ENCODE measurements at regions not wholly inside any gene's neighbourhood (a gene's known extent, or its start where the extent isn't known, plus 50 kb on each side); places are given as distances from the start of the nearest gene placed in this dataset.

DNA sequence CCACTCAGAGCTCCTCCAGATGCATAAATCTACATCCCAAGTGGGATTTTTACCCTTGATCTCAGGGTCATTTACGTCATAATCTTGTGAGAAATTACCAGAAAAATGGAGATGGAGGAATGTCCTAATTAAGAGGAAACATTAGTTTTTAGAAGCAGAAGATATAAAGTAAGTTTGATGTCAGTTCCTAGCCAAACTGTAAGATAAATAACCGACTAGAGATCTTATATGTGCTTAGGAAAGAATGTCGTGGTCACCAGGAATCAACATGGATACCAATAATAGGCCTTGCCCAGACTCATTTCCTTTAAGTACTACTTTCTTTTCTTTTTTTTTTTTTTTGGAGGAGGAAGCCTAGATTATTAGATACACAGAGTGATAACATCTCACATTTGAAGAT, 186.9 kb downstream of the UTRN start:
- DNase-seq (ENCODE audit: extremely low read depth, low read depth): no peak
- no peak for TF ChIP-seq CTCF (IDR thresholded peaks at IDR 0.05; ENCODE audit: low read depth, low read length)

DNA sequence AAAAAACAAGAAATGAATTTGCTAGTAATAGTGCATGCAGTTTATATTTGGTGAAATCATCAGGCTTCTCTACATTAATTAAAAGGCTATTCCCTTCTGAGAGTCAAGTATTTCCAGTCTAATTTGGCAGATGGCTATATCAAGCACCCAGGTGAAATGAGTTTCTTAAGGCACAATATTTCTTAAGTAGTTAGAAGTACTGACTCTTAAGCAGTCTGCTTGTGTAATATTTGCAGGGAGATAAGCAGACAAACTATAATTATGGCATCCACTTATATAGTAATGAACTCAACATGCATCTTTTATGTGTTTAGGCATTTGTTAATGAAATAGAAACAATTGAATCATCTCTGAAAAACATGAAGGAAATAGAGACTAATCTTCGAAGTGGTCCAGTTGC, 189.2 kb downstream of the UTRN start:
- no peak for TF ChIP-seq CTCF (IDR thresholded peaks at IDR 0.05; ENCODE audit: low read depth, low read length)
- no peak for DNase-seq (ENCODE audit: extremely low read depth, low read depth)

DNA sequence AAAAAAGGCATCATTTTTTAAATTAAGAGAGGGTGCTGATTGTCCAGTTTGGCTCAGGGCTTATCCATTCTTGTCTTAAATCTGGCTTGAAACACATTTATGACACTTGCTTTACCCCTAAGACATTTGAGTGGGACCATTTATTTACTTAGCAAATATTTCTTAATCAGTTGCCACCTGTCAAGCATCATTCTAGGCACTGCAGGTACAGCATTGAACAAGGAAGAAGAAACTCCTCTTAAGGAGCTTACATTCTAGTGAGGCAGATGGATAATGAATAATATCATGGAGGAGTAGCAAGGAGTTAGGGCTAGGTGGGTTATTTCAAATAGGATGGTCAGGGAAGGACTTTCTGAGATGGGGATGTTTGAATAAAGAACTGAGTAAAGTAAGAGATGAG, 189.8 kb downstream of the UTRN start:
- no peak for DNase-seq (ENCODE audit: extremely low read depth, low read depth)
- no peak for TF ChIP-seq CTCF (IDR thresholded peaks at IDR 0.05; ENCODE audit: low read depth, low read length)

DNA sequence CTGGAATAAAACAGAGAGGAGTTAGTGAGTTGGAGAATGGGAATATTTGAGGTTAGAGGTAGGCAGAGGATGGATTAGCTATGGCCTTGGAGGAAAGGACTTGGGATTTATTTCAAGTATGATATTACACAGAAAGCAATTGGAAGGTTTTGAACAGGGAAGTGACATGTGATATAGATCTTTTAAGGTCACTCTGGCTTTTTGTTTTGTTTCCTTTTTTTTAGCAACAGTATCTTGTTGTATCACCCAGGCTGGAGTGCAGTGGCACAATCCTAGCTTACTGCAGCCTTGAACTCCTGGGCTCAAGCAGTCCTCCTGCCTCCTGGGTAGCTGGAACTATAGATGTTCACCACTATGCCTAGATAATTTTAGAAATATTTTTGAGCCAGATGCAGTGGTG, 190.3 kb downstream of the UTRN start:
- DNase-seq (ENCODE audit: extremely low read depth, low read depth): no peak
- no peak for TF ChIP-seq CTCF (IDR thresholded peaks at IDR 0.05; ENCODE audit: low read depth, low read length)

- TF ChIP-seq CTCF (IDR thresholded peaks at IDR 0.05; ENCODE audit: low read depth, low read length): no peak
- DNase-seq (ENCODE audit: extremely low read depth, low read depth): no peak
Observed at GRCh38 chr6:144476286-144476685, 191.2 kb downstream of the UTRN start.

DNA sequence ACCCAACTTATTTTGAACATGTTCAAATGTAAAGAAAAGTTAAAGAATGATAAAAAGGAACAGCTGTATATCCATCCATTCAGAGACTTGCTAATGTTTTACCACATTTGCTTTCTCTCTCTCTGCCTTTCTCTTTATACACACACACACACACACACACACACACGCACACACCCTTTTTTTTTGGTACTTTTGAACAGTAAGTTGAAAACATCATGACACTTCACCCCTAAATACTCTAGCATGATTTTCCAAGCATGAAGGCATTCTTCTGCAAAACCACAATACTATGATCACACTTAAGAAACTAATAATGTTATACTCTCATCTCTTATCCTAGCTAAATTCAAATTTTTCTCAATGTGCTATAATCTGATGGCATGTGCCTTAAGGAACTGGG, 192.3 kb downstream of the UTRN start:
- TF ChIP-seq CTCF (IDR thresholded peaks at IDR 0.05; ENCODE audit: low read depth, low read length): no peak
- no peak for DNase-seq (ENCODE audit: extremely low read depth, low read depth)

GRCh38 chr6:144477856-144478255, 192.7 kb downstream of the UTRN start:
- no peak for DNase-seq (ENCODE audit: extremely low read depth, low read depth)
- no peak for TF ChIP-seq CTCF (IDR thresholded peaks at IDR 0.05; ENCODE audit: low read depth, low read length)

Measured in AG09319 (cell line).